ENCODE measurements at regions not wholly inside any gene's neighbourhood (a gene's known extent, or its start where the extent isn't known, plus 50 kb on each side); places are given as distances from the start of the nearest gene placed in this dataset.

- H3K9me3 Mint-ChIP-seq = no peaks in the 10 kb centered on the region
- no peaks in the 10 kb centered on the region for H3K9me3 ChIP-seq (ENCODE audit: low read depth)
Observed at GRCh38 chr2:34991508-34992274, 1363.9 kb upstream of the CRIM1 start.

GRCh38 chr2:34985474-34985873 is 1370.1 kb upstream of the CRIM1 start:
- H3K4me1 Mint-ChIP-seq = no peaks in the 10 kb centered on the region
- Histone ChIP-seq H3K27ac (no peak overlapping the region), H2AFZ (replicated peaks) (no peak overlapping the region), H4K20me1 (ENCODE audit: low read depth) (no peaks in the 10 kb centered on the region), H3F3A (ENCODE audit: low read depth) (no peaks in the 10 kb centered on the region), H3K4me3 (no peak overlapping the region), H3K36me3 (no peaks in the 10 kb centered on the region), H3K9ac (no peak overlapping the region), H3K9me3 (ENCODE audit: low read depth) (no peaks in the 10 kb centered on the region), H3K4me2 (no peak overlapping the region), H3K27me3 (no peaks in the 10 kb centered on the region), H3K79me2 (ENCODE audit: low read depth) (no peaks in the 10 kb centered on the region), H3K4me1 (no peaks in the 10 kb centered on the region)
- H3K9me3 Mint-ChIP-seq = no peaks in the 10 kb centered on the region
- TF ChIP-seq CTCF (IDR thresholded peaks at IDR 0.05) (no peak), EZH2phosphoT487 (IDR thresholded peaks at IDR 0.05) (no peak), EZH2 (IDR thresholded peaks at IDR 0.05) (no peak)
- no peak overlapping the region for H3K4me3 Mint-ChIP-seq
- no peak overlapping the region for H3K27ac Mint-ChIP-seq
- no peaks in the 10 kb centered on the region for H3K36me3 Mint-ChIP-seq
- peaks cover 2% of the 10 kb centered on the region for H3K27me3 Mint-ChIP-seq (ENCODE audit: insufficient read depth, low read depth)
- DNase-seq (ENCODE audit: low spot score) = no peak

More at GRCh38 chr2:34991508-34992274, 1363.9 kb upstream of the CRIM1 start:
- no peaks in the 10 kb centered on the region for H3K4me1 Mint-ChIP-seq
- no peaks in the 10 kb centered on the region for H4K20me1 ChIP-seq (ENCODE audit: low read depth)
- H3K36me3 ChIP-seq = no peaks in the 10 kb centered on the region
- no peak overlapping the region for H3K27ac Mint-ChIP-seq
- H3K27me3 Mint-ChIP-seq (ENCODE audit: insufficient read depth, low read depth) = no peaks in the 10 kb centered on the region
- H3K27ac ChIP-seq = no peak overlapping the region
- TF ChIP-seq CTCF (IDR thresholded peaks at IDR 0.05) (no peak), EZH2phosphoT487 (IDR thresholded peaks at IDR 0.05) (no peak), EZH2 (IDR thresholded peaks at IDR 0.05) (no peak)
- no peaks in the 10 kb centered on the region for H3K36me3 Mint-ChIP-seq
- DNase-seq (ENCODE audit: low spot score) = no peak
- no peaks in the 10 kb centered on the region for H3K79me2 ChIP-seq (ENCODE audit: low read depth)
- H3K4me3 Mint-ChIP-seq = no peak overlapping the region
- no peaks in the 10 kb centered on the region for H3K4me1 ChIP-seq
- no peak overlapping the region for H3K4me3 ChIP-seq
- no peaks in the 10 kb centered on the region for H3F3A ChIP-seq (ENCODE audit: low read depth)
- no peak overlapping the region for H3K9ac ChIP-seq
- no peak overlapping the region for H2AFZ ChIP-seq (replicated peaks)
- no peaks in the 10 kb centered on the region for H3K27me3 ChIP-seq
- no peak overlapping the region for H3K4me2 ChIP-seq

GRCh38 chr2:34980689-34981088 is 1374.9 kb upstream of the CRIM1 start:
- H3K27me3 Mint-ChIP-seq (ENCODE audit: insufficient read depth, low read depth) = peaks cover 2% of the 10 kb centered on the region
- Histone ChIP-seq H3K36me3 (no peaks in the 10 kb centered on the region), H3K79me2 (ENCODE audit: low read depth) (no peaks in the 10 kb centered on the region), H3K4me3 (no peak overlapping the region), H3K9me3 (ENCODE audit: low read depth) (no peaks in the 10 kb centered on the region), H3K4me1 (no peaks in the 10 kb centered on the region), H3F3A (ENCODE audit: low read depth) (no peaks in the 10 kb centered on the region), H2AFZ (replicated peaks) (no peak overlapping the region), H4K20me1 (ENCODE audit: low read depth) (no peaks in the 10 kb centered on the region), H3K4me2 (no peak overlapping the region), H3K9ac (no peak overlapping the region), H3K27ac (no peak overlapping the region), H3K27me3 (no peaks in the 10 kb centered on the region)
- no peak overlapping the region for H3K4me3 Mint-ChIP-seq
- no peaks in the 10 kb centered on the region for H3K9me3 Mint-ChIP-seq
- no peaks in the 10 kb centered on the region for H3K4me1 Mint-ChIP-seq
- no peak overlapping the region for H3K27ac Mint-ChIP-seq
- DNase-seq (ENCODE audit: low spot score) = no peak
- no peaks in the 10 kb centered on the region for H3K36me3 Mint-ChIP-seq
- no peak for TF ChIP-seq CTCF (IDR thresholded peaks at IDR 0.05)

Measured in neural progenitor cell (in vitro differentiated cells).